Mesenteric fat pad (tissue), 1 donor: ENCODE measurements at regions not wholly inside any gene's neighbourhood (a gene's known extent, or its start where the extent isn't known, plus 50 kb on each side); places are given as distances from the start of the nearest gene placed in this dataset.
"Not testable (repeated sequence)": the region's sequence is repeated elsewhere in the genome, so short reads cannot be mapped to it uniquely, and the experiment has no call there.

ENCODE experiments used
- DNase-seq: peaks from one replicate; pipeline ENCODE4 v3.0.0-alpha.2; 2020; ENCODE audit warnings: low spot score
- donor health status: DM: yes; HTN: yes; CAD: no.

DNA sequence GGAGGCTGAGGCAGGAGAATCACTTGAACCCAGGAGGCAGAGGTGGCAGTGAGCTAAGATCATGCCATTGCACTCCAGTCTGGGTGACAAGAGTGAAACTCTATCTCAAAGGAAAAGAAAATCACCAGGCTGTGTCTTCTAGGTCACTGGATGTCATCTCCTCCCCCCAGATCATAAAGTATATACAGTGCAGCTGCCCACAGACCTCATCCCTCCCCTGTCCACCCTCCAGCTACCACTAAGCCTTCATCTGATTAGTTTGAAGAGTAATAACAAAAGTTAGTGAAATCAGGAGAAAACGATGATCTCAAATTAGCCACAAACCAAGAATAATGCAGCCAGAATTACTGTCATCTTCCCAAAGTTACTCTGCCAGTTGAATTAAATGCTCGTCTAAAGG is 117.2 kb downstream of the ZNF22 start:
- DNase-seq: not testable (repeated sequence)

DNA sequence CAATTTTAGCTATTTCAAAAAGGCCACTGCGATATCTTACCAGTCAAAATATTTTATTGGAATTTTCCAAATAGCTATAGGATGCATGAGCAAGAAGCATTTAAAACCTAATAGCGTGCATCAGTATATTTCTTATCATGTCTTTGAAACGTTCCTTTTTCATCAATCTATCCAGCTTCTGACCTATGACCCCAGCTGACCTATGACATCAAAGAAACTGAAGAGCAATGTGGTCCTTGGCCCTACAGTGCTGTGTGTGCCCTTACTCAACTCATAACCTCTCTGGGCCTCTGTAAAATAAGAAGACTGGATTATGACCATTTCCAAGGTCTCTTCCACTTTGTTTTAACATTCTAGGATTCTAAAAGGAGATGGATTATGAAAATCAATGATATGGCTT is 118.2 kb downstream of the ZNF22 start:
- no peak for DNase-seq

GRCh38 chr10:45122180-45122860 is 121.6 kb downstream of the ZNF22 start:
- DNase-seq: not testable (repeated sequence)

DNA sequence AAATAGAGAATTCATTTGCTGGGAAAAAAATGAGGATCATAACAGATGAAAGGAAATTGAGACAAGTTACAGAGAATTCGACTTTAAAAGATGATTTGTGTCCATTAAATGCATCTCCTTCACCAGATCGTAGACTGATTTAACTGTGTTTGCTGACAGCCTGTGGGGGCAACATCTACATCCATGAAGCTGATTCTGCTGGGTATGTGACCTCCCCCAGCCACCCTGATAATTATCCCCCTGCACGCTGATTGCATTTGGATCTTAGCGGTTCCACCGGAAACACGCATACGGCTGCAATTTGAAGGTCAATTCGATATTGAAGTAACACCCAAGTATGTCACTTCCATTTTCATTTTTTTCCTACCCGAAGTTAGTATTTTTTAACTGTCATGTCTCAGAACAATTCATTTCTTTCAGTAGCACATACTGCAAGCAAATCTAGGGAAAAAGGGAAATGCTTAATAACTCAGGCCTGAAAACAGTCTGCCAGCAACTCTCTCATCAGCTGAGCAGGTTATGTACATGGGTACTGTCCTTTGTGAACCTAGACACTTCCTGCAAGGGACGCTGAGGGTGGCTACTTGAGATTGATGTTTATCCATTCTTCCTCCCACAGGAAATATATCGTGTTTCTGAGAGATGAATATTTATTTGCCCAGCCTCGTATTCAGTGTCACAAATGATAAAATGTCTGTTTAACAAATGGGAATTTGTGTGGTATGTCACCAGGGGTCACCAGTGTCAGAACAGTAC is 134.9 kb downstream of the ZNF22 start:
- no peak for DNase-seq

GRCh38 chr10:45136256-45136655 is 135.5 kb downstream of the ZNF22 start:
- no peak for DNase-seq

GRCh38 chr10:45144326-45145070 is 143.8 kb downstream of the ZNF22 start:
- DNase-seq: no peak

DNA sequence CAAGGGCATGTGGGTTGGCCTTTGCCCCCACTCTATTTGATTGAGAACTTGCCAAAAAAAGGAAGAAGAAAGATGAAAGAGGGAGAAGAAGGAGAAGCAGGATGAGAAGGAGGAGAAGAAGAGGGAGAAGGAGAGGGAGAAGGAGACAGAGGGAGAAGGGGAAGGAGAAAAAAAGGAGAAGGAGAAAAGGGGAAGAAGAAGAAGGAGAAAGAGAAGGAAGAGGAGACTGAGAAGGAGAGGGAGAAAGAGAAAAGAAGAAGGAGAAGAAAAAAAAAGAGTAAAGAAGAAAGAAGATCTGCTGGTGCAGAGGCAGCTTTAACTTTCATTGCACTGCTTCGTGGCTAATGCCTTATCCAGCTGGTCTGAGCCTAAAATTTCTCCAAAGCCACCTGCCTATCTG is 144.4 kb downstream of the ZNF22 start:
- DNase-seq: not testable (repeated sequence)

DNA sequence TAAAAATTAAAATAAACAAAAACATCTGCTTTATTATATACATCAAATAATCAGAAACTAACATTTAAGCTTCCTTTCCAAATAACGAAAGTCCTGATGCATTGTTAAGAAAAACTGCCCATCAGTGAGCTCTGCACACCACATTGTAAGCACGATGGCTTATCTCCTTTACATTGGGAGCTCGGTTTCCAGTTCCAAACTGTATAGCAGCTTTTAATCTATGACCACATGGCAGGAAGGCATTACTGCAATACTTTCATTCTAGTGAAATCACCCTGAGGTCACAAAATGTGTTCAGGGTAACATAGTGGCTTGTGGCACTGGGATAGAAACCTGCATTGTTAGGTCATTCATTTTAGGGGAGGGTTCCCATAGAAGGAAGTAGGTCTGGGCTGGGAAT is 146.3 kb downstream of the ZNF22 start:
- DNase-seq: no peak

- no peak for DNase-seq
Measured at GRCh38 chr10:45150997-45151396, 150.3 kb downstream of the ZNF22 start.

- no peak for DNase-seq
Measured at GRCh38 chr10:45151467-45152214, 150.9 kb downstream of the ZNF22 start.

DNA sequence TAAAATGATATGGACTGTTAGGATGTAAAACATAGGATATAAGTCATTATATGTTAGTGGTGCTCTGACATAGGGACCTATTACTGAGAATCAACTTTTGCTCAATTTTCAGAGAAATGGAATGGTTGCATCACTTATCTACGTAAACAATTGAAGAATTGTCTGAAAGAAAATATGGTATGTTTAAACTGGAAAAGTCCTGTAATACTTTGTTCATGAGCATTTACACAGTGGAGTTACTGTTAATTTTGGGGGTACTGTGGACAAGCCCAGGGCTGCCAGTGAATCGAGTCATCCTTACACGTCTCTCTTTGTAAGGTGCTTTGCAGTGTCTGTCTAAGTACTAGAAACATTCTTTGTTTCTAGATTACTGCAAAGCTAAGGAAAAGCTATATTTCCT is 152.0 kb downstream of the ZNF22 start:
- no peak for DNase-seq

GRCh38 chr10:45154502-45154901 is 153.8 kb downstream of the ZNF22 start:
- no peak for DNase-seq

GRCh38 chr10:45155784-45156183 is 155.1 kb downstream of the ZNF22 start:
- no peak for DNase-seq

DNA sequence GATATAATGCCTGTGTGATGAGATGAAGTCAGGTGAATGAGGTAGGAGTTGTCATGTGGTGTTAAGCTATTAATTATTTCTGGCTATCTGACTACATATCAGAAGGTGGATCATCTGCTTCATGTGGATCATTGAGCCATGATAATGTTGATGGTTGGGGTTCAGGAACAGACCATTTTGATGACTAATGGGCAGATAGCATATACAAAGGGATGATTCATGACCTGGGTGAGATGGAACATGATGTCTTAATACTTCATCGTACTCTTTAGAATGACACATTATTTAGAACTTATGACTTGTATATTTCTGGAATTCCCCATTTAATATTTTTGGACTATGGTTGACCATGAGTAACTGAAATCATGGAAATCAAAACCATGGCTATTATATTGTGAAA is 155.1 kb downstream of the OR13A1 start:
- no peak for DNase-seq

DNA sequence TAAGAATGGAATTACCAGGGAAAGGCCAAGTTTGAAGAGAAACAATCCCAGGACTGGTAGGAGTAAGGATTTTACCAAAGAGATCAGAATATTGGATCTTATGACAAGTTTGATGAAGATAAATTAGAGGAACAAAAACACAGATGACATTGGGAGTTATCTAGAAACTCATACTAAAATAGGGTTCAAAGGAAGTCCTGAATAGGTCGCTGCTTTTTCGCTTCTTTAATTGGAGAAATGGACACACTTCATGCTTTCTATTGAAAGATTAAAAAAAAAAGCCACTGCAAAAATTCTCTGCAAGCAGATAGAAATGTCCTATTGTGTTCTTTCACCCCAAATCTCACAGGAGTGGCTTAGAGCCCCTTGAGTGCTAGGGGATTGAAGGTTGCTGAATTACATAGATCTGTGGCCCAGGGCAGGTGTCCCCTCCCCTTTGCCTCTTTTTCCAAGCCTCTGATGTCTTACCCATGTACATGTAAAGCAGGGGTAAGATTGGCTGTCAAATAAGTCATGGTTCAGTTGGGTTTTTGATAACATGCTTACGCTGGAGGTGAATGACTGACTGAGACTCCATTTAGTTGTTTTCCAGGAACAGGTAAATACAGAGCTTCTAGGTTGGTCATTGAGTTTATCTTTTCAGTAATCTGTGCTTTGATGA is 152.0 kb downstream of the OR13A1 start:
- no peak for DNase-seq

GRCh38 chr10:45175520-45176118 is 139.8 kb downstream of the OR13A1 start:
- DNase-seq: not testable (repeated sequence)

DNA sequence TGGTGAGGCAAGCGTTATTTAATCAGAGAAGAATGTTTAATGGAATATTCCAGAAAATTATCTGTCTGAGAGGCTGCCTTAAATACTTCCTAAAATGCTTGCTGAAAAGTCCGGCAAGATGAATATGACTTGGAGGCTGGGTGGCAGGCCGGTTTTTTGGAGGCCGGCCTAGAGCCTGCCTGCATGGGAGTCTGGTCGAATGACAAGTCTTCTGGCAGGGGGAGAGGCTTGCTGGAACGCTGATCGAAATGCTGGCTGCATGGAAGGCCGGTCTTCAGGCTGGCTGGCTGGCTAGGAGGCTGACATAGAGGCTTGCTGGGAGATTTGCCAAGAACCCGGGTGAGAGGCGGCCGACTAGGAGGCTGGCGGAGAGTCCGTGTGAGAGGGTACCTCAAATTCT is 135.7 kb downstream of the OR13A1 start:
- DNase-seq: no peak

DNA sequence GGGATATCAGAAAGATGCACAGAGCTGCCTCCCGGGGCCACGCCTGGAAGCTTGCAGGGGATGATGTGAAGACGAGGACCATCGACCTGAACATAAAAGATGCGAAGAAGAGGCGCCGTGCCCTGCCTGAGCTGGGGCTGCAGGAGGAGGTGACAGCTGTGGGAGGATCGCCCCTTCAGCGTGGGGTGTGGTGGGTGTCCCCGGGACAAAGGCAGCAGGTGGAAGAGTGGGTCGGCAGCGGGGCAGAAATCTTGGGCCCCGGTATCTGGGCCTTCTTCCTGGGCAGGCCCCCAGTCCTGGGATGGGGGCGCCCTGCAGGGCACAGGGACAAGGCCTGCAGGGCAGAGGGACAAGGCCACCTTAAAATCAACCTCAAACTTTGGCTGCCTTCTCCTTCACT is 134.9 kb downstream of the OR13A1 start:
- DNase-seq: no peak

- DNase-seq: peak; percentile 88
Measured at GRCh38 chr10:45180946-45181875, 134.2 kb downstream of the OR13A1 start.
